ENCODE measurements at regions not wholly inside any gene's neighbourhood (a gene's known extent, or its start where the extent isn't known, plus 50 kb on each side); places are given as distances from the start of the nearest gene placed in this dataset.

GRCh38 chr4:66602622-66603021, 932.3 kb upstream of the EPHA5 start:
- TF ChIP-seq CTCF (conservative IDR thresholded peaks at IDR 0.05; ENCODE audit: low read length) (no peak), EZH2phosphoT487 (IDR thresholded peaks at IDR 0.05; ENCODE audit: borderline replicate concordance, low read depth, low read length) (no peak)

All from OCI-LY7 (cell line).